ENCODE measurements at regions not wholly inside any gene's neighbourhood (a gene's known extent, or its start where the extent isn't known, plus 50 kb on each side); places are given as distances from the start of the nearest gene placed in this dataset.
"Not testable (repeated sequence)": the region's sequence is repeated elsewhere in the genome, so short reads cannot be mapped to it uniquely, and the experiment has no call there.

DNA sequence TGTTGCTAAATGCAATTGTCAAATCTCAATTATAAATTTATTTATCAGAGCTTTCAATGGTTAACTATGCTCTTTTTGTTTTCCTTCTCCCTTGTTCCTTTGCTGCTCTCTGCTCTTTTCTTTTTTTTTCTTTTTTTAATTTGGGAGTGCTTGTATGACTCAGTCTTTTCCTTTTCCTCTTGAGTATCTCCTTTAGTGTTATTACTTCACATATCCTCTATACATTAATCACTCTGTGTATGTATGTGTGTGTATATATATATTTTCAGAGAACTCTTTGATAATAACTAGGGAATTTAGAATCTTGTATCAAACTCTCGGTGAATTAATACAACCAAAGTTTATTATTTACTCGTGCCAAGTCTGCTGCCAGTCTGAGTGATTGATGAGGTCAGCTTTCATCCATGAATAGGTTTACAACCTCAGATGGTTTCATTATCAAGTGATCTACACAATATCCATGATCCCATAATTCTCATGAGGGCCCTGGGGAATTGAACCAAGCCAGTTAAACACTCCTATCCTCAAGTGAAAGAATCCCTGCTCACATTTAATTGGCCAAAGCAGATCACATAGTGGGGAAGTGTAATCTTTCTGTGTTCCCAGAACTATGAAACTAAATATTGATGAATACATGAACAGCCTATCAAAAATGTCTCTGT lies 743.4 kb upstream of the CNTN5 start:
- DNase-seq = no peak

DNA sequence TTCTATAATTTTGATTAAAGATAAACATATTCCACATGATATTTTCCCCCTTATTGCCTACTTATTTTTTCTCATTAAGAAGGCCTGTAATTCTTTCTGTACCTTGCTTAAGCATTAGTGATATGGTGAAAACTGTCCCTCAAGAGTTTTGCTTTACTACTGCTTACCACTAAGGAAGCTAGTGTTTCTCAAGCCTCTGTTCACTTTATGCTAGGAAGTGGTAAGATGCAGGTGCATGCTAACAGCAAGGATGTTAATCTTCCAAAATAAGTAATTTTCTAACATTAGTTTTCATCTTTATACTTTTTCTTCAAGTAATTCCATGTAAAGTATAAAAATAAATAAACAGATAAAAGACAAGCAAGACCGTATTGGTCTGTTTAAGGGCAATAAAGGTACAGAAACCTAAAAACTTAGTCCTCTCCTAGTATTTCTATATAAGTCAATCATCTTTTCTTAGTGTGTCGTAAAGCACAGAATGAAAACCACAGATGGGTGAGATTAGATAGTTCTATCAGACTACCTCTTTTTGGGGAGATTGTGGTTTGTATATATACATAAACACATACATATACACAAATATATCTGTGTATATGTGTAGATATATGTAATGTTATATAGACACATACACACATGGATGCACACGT lies 731.0 kb upstream of the CNTN5 start:
- DNase-seq = no peak

DNA sequence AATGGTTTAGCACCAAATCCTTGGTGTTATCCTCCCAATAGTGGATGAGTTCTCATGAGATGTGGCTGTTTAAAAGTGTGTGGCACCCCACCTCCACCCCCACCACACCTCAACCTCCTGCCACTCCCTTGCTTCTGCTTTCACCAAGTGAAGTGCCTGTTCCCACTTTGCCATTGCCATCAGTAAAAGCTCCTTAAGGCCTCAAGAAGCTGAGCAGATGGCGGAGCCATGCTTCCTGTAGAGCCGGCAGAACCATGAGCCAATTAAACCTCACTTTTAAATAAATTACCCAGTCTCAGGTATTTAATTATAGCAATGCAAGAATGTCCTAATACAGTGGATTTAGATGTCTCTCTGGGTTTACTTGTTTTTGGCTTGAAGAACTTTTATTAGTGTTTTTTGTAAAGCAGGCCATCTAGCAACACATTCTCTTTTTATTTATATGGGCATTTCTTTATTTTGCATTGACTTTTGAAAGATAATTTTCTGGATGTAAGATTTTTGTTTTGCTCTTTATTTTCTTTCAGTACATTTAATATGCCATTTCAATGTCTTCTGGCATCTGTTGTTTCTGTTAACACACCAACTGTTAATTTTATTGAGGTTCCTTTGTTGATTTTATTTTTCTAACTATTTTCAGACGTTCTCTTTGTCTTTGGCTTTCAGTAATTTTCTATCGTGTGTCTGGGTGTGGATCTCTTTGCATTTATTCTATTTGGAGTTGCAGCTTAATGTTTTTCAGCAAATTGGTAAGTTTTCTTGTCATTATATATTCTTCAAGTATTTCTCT lies 724.5 kb upstream of the CNTN5 start:
- DNase-seq = no peak

DNA sequence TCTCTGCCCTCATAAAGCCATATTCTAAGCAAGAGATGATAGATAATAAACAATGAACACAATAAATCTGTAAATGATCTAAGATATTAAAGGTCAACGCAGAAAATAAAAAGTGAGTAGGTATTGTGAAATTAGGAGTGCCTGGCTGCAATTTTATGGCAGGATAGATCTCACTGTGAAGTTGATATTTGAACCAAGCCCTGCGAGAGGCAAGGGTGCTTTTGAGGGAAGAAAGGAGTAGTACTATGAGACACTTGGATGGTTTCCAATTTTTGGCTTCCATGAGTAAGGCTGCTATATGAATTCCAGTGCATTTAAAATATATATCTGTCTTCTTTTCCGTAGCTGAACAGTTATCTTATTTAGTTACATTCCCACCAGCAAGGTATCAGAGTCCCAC lies 720.0 kb upstream of the CNTN5 start:
- no peak for DNase-seq

DNA sequence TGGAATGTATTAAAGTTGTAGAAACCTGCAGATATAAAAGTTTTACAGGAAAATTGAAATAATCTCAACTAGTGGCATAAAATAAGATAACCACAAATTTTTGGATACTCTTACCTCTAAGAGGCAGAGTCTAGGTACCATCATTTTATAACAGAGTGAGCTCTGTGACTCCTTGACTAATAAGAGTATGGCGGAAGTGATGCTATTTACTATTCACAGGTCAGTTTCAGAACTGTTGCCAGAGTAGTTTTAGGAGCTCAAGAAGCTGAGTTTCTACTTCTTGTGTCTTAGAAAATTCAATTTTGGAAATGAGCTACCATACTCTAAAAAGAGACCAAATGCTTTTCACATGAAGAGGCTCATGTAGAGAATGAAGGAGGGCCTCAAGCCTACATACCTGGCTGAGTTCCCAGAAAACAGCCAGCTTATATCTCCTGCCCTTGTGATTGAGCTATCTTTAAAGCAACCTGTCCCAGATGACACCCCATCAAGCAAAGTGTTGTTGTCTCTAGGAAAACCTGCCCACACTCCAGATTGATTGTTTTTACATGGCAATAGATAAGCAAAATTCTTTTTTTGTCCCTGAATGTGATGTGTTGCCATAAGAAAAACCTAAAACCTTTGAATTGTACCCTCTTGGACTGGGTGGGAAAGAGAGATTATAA lies 712.8 kb upstream of the CNTN5 start:
- no peak for DNase-seq

DNA sequence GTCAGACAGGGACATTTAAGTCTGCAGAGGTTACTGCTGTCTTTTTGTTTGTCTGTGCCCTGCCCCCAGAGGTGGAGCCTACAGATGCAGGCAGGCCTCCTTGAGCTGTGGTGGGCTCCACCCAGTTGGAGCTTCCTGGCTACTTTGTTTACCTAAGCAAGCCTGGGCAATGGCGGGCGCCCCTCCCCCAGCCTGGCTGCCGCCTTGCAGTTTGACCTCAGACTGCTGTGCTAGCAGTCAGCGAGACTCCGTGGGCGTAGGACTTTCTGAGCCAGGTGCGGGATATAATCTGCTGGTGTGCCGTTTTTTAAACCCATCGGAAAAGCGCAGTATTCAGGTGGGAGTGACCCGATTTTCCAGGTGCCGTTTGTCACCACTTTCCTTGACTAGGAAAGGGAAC lies 690.4 kb upstream of the CNTN5 start:
- not testable (repeated sequence) for DNase-seq

DNA sequence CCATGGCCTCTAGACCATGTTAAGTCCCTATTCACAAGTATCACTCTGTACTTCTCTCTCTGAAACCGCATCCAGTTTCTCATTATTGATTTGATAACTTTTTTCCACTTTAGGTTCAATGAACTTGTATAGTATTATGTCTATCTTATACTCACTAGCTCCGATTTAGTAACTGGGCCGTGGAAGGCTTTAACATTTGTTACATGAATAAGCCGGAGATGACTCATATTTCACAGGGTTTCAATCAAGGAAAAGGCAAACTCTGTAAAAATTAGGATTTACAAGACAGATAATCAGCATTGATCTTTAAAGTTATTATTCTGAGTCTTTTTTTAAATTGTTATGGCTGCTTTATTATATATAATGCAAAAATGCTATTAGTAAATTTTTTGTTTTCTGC lies 662.2 kb upstream of the CNTN5 start:
- no peak for DNase-seq

DNA sequence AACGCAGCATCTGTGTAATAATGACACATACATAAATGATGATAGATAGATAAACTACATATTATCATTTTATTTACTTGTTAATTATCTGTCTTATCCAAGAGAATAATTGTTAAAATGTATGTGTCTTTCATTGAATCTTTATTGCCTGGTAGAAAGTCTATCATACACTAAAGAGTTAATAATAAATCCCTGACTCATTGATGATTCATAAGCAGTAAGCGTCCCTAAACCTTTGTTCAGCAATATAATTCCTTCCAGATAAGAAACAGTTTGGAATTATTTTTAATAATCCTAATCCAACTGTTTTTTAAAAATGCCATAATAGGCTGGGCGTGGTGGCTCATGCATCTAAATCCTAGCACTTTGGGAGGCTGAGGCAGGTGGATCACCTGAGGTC lies 655.6 kb upstream of the CNTN5 start:
- DNase-seq = no peak

DNA sequence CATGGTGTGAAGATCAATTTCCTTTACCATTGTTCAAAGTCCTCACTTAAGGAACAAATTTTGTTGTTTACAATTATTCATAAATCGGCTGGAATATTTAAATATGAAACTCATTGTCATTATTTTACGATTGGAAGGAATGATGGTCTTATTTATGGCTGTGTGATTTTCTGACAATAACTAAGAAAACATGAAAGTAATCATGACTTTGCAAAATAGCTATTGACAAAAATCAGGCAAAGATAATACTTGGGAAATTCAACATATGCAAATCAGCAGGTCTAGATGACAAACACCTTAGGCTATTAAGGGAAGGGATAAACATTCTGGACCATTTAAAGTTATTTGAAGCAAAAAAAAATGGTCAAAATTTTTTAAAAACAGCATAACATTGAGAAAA lies 654.8 kb upstream of the CNTN5 start:
- no peak for DNase-seq

DNA sequence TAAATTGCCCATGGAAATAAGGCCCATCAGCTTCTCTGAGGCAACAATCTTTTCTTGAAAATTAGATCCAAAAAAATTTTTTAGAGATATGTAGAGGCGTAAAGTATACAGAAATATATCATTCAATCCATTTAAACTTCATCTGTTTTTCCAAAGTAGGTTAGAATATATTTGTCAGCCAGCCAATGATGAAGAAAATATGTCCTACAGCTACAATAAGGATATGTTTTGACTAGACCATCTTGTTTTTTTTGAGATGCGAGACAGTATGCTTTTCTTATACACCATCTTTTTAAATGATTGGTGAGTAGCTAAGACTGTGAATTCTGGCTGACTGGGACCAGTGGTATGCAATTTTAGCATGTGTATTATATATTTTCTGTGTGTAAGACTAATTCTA lies 630.4 kb upstream of the CNTN5 start:
- DNase-seq = no peak

DNA sequence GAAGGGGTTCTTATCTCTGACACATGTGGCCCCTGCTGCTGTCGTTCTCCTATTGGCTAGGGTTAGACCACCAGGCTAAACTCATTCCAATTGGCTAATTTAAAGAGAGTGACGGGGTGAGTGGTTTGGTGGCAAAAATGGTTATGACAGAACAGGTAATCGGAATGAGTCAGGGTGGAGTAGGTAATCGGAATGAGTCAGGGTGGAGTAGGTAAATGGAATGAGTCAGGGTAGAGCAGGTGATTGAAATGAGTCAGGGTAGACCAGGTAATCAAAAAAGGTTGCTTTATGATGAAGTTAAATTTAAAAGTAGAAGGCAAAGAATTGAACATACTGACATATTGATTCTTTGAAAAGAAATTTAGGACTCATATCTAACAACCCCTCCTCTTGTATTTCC lies 626.2 kb upstream of the CNTN5 start:
- not testable (repeated sequence) for DNase-seq

DNA sequence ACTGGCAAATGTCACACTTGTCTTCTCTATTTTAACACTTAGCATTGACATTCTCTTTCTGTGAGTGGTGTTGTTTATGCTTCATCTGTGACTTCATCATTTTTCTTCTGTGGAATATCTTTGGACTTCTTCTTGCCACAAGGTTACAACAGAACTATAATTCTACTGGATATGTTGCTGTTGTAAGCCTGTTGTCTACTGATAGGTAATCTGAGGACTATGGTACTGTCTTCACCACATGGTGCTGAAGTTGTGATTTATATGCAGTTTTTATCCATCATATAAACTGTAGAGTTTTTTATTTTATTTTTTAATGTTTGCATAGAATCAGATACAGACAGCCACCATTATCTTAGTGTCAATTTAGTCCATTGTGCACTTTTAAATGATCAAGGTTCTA lies 622.2 kb upstream of the CNTN5 start:
- DNase-seq = no peak

DNA sequence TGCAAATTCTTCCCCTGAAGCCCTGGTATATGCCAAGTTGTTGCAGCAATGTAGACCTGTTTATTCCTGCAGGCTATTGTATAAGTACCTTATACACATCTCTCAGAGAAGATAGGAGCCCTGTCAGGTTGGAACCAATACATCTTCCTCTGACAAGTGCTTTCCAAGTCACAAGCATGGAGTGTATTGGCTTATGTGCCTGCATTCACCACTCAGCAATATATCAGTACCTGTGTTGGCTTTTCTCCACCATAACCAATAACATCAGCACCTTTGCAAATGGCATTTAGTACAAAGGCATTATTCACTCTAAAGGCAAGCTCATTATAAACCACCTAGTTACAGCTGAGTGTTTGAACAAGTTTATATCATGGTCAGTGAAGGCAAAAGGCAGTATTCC lies 611.7 kb upstream of the CNTN5 start:
- DNase-seq = no peak

DNA sequence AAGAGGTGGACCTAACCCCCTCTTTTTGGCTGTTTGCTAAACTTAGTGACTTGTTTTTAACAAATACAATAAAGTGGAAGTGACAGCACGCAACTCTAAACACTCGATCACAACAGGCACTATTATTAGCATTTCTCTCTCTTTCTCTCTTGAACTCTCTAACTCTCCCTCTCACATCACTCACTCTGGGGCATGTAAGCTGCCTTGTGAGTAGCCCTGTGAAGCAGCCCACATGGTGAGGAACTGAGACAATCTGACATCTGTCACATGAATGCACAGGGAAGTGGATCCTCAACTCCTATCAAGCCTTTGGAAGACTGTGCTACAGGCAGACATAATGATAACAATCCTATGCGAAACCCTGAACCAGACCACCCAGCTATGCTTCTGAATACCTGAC lies 609.0 kb upstream of the CNTN5 start:
- no peak for DNase-seq

DNA sequence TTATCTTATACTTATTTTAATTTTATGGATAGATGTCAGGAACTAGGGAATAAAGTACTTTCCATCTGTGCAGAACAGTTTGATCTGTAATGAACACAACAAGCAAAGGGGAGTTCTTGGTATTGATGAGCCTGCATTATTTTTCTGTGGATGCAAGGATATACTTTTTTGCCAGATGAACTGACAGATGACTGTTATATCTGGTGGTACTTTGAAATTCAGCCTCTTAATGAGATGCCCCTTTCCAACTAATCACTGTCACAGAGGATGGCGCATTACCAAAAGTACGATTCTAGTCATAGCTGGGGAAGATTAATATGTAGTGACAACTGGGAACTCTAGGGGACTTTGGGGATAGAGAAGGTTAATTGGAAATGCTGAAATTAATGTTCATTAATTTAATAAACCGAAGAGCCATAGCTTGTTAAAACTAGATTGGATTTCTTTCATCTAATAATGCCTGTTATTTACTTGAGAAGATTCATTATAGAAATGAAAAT lies 603.4 kb upstream of the CNTN5 start:
- no peak for DNase-seq

DNA sequence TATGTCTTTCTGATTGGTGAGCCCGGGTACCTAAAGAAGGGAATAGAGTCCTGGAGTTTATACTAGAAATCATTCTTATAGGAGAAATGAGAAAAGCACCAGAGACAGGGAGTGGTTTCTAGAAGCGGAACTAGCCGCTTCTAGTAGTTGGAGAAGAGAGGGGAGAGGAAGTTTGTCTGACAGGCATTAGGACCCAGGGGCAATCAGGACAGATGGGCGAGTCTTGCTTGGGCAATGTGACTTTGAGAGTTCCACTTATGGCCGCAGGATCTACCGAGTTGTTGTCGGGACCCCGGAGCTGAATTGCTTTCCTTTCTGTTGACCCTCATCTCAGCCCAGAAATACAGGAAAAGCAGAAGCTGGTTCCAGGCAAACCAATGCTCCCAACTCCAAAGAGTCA lies 596.8 kb upstream of the CNTN5 start:
- DNase-seq = no peak

DNA sequence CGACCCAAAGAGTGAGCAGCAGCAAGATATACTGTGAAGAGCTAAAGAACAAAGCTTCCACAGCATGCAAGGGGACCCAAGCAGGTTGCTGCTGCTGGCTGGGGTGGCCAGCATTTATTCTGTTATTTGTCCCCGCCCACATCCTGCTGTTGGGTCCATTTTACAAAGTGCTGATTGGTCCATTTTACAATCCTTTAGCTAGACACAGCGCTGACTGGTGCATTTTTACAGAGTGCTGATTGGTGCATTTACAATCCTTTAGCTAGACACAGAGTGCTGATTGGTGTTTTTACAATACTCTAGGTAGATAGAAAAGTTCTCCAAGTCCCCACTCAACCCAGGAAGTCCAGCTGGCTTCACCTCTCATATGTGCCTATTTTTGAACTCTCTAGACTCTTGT lies 596.0 kb upstream of the CNTN5 start:
- not testable (repeated sequence) for DNase-seq

DNA sequence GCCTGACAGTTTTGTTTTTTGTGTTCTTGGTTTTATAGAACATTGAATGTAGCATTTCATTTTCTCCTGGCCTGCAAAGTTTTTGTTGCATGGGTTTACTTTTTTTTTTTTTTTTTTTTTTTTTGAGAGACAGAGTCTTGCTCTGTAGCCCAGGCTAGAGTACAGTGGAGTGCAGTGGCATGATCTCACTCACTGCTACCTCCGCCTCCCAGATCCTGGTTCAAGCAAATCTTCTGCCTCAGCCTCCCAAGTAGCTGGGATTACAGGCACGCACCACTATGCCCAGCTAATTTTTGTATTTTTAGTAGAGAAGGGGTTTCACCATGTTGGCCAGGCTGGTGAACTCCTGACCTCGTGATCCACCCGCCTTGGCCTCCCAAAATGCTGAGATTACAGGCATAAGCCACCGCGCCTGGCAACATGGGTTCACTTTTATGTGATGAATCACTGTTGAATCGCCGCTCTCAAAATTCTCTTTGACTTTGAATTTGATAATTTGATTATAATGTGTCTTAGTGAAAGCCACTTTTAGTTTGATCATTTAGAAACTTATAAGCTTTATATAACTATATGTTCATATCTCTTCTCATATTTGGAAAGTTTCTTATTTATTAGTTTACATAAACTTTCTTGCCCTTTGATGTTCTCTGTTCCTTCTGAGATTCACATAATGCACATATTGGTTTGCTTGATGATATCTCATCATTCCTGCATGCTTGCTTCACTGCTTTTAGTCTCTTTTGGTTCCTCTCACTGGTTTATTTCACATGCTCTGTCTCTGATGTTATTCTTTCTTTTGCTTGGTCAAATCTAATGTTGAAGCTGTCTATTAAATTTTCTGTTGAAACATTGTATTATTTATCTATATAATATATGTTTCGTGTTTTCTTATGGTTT lies 589.0 kb upstream of the CNTN5 start:
- DNase-seq = no peak

DNA sequence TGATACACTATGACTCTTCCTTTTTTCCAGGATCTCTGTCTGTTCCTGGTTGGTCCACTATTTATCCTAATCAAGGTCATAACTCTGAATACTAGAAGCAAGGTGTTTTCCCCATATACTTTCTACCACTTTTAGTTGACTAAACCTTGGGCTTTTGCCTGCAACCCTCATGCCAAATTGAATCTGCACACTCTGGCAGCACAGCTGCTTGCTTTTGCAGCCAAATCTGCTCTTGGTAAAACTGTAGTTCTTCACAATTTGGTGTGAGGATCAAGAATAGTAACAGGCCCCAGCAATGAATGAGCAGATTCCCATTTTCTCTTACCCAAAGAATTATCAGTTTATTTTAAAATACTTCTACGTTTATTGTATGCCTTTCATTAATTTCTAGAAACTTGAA lies 586.5 kb upstream of the CNTN5 start:
- DNase-seq = no peak

DNA sequence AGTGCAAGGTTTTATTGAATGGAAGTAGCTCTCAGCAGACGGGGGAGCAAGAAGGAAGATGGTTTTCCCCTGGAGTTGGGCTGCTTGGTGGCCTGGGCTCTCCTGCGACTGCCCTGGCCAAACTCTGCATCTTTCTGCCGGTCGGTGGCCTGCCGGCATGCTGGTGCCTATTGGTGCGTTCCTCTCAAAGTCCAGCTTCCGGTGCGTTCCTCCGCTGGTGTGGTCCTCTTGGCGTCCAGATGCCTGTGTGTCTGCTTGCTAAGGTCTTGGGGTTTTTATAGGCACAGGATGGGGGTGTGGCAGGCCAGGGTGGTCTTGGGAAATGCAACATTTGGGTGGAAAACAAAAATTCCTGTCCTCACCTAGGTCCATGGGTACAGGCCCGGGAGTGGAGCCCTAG lies 567.4 kb upstream of the CNTN5 start:
- no peak for DNase-seq

DNA sequence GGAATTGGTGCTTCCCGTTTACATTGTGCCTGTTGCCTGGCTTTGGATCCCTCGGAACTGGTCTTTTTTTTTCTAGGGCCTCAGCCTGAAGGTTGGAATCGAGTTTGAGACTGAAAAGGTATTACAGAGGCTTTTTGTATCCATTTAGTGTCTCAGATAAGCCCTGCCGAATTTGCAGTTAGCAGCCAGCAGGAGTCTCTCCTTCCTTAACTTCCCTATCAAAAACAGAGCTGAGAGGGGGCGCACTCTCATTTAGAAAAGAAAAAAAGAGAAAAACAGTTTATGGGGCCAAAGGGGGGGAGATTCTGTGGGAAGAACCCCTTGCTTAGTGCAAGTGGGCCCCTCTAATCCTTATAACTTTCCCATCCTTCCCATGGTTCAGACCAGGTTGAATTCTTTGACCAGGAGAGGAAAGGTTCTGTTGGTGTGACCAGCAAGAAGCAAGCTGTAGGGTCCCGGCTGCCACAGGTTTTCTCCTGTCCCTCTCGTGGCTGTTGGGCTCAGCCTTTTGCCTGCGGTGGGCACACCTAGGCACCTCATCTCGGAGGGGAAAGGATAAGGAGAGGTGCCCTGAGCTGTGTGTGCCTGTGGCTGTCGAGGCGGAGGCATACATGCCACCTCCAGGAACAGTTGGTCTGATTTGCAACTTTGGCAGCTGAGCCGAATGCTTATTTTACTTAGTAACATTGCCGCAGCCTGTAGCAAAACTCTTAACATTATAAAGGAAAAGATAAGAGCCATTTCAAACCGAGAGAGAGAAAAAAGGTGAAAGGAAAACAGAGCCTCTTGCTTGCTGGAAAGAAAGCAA lies 565.0 kb upstream of the CNTN5 start:
- no peak for DNase-seq

DNA sequence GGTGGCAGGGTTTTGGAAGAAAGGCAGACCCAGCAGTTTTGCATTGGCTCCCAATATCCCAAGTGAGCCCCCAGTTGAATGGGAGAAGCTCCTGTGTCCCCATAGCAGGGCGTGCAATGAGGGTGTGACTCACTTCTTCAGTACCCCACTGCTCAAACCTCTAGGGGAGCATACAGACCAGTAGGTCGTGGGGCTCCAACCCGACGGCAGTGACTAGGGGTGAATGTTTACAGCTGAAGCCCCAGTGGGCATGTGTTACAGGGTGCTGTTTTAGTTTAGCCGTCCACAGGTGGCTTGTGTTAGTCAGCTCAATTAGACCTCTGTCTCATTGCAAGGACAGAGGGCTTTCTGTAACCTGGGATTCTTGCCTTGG lies 564.5 kb upstream of the CNTN5 start:
- DNase-seq = no peak

Data from midbrain (tissue), 1 donor.